HG03457 (cell line): ENCODE measurements at regions not wholly inside any gene's neighbourhood (a gene's known extent, or its start where the extent isn't known, plus 50 kb on each side); places are given as distances from the start of the nearest gene placed in this dataset.
"Not testable (repeated sequence)": the region's sequence is repeated elsewhere in the genome, so short reads cannot be mapped to it uniquely, and the experiment has no call there.

Experiments used
- ATAC-seq: cut with Tn5 transposase; IDR thresholded peaks from one replicate; pipeline ENCODE4 v1.9.1; 2021; ENCODE audit warnings: moderate number of reproducible peaks; ENCODE audit not compliant: unreplicated experiment

DNA sequence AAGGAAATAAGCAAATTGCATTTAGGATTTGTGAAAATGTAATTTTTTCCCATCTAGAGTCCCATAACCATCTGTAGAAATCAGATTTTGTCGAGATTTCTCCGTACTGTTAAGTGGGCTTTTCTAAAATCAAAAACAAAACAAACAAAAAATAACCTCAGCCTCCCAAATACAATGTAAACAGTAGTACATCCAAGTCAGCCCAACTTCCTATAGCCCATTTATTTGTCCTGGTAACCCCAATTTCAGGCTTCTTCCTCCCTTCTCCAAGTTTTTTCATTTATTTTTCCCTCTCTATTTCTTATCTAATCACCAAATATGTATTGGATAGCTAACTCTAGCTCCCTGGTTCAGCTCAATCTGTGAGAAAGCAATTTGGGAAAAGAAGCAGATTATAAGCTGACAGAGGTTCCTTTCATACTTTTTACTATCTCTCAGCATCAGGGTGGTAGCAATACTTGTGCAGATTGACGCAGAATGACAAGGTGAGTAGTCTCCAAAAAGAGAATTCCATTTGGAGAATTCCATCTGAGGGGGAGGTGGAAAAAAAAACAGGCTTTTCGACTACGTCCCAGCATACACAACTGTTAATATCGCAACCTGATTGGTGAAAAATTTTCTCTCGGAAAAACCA, 132.6 kb upstream of the BTN3A2 start:
- ATAC-seq, result no peak

DNA sequence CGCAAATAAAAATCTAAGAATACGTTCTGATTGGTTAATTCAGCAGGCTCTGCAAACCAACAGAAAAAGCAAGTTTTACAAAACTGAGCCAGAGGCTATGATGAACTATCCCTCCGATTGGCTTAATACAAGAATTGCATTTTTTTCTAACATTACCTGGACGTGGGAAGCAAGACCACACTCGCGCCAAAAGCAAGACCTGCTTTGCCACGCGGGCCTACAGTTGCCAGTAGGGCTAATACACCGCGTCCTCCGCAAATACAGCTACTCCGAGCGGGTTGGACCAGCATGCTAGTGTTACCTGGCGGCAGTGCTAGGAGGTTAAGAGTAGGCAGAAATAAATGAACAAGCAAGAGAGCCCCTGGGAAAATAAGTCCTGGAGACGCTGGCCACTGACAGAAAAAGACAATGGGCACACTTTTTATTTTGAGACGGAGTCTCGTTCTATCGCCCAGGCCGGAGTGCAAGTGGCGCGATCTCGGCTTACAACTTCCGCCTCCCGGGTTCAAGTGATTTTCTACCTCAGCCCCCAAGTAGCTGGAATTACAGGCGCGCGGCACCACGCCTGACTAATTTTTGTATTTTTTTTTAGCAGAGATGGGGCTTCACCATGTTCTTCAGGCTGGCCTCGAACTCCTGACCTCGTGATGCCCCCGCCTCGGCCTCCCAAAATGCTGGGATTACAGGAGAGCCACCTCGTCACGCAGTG, 131.9 kb upstream of the BTN3A2 start:
- no peak for ATAC-seq

DNA sequence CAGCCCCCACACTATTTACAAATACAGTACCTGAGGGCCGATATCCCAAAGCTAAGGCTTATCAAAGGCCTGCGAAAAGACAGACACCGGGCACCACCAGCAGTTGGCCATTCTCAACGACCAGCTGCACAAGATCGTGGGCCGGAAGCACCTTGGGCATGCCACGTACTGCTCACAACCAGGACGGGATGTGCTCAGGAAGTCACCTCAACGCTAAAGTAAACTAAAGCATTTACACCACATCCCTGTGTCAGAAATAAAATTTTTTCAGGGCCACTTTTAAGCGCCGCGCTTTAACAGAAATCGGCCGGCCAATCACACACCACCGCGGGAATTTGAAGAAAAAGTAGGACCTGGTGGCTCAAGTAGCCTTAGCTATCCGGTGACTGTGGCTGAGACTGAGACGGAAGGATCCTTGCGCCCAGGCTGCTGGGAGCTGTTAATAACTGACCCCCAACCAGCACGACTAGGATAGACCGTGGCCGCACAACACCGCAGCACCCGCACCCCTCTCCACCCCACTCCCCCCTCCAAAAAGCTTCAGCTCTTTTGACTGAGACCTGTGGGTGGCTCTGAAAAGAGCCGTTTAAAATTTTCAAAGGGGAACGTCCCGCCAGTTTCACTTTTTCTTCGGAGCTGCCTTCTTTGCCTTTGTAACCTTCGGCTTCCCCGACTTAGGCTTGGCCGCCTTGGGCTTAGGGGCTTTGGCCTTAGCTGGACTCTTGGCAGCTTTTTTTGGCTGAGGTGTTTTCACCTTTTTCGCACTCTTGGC, 131.2 kb upstream of the BTN3A2 start:
- ATAC-seq, result no peak

DNA sequence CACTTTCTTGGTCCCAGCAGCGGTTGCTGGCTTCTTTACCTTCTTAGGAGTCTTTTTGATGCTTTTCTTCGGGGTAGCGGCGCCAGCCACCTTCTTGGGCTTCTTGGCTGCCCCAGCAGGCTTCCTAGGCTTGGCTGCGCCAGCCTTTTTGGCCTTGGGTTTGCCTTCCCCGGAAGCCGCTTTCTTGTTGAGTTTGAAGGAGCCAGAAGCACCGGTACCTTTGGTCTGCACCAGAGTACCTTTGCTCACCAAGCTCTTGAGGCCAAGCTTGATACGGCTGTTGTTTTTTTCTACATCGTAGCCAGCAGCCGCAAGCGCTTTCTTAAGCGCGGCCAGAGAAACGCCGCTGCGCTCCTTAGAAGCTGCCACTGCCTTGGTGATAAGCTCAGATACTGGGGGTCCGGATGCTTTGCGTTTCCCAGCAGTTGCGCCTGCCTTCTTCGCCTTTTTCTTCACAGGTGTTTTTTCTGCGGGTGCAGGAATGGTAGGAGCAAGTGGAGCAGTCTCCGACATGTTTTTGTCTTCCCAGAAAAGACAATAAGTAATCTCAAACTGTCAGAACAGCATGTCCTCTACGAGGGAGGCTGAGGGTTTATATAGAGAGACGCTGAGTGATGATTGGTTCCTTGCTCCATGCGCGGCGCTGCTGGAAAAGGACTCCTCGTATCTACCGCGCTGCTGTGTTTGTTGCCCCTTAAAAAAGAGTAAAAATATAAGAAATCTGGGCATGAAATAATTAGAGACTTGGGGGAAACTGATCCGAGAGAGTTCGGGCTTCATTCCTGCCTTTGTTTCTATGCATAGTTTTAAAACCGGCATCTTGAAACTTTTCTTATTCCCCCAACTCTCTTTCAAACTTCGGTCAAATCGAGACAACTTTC, 130.3 kb upstream of the BTN3A2 start:
- ATAC-seq, result no peak

DNA sequence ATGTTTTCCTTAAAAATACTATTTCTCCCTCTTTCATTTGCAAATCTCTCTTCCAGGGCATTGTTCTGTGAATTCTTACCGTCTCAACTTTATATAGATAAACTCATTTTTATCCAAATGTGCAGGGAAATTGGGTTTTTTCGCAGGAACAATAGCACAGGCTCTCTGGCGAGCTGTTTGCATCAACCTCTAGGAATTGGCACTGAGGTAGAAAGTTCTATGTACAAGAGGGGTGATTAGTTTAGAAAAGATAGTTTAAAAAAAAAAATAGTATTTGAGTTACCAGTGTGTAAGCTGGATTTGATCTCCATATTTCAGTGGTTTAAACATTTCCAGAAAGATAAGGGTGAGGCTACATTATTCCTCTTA, 129.7 kb upstream of the BTN3A2 start:
- ATAC-seq, result no peak

DNA sequence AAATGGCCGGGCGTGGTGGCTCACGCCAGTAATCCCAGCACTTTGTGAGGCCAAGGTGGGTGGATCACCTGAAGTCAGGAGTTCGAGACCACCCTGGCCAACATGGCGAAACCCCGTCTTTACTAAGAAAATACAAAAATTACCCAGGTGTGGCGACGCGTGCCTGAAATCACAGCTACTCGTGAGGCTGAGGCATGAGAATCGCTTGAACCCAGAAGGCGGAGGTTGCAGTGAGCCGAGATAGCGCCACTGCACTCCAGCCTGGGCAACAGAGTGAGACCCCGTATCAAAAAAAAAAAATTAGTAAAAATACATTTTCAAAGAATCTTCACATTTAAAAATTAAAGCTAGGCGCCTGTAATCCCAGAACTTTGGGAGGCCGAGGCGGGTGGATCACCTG, 125.6 kb upstream of the BTN3A2 start:
- ATAC-seq, result not testable (repeated sequence)

DNA sequence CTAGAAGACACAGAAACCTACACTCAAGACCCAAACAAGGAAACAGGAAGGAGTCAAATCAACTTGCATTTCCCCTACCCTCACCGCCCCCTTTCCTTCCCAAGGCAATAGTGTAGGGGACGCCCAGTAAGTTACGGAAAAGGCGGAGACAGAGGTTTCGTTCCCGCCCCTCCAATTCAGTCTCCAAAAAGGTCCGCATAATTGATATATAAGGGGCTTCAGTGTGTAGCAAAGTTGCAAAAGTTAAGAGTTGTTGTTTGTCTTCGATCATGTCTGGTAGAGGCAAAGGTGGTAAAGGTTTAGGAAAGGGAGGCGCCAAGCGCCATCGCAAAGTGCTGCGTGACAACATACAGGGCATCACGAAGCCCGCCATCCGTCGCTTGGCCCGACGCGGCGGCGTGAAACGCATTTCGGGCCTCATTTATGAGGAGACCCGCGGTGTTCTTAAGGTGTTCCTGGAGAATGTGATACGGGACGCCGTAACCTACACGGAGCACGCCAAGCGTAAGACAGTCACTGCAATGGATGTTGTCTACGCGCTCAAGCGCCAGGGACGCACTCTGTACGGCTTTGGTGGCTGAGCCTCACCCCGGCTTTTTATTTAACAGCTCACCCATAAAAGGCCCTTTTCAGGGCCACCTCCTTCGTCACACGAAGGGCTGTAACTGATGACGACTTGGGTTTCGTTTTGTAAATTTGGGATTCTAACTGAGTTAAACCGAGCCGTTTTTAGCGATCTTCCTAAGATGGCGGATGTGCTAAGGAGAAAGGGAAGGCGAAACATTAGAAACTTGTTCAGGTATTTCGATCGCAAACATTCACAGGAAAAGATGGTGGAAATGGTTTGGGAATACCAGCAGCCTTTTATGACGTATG, 124.6 kb upstream of the BTN3A2 start:
- ATAC-seq, result peak; percentile 44

DNA sequence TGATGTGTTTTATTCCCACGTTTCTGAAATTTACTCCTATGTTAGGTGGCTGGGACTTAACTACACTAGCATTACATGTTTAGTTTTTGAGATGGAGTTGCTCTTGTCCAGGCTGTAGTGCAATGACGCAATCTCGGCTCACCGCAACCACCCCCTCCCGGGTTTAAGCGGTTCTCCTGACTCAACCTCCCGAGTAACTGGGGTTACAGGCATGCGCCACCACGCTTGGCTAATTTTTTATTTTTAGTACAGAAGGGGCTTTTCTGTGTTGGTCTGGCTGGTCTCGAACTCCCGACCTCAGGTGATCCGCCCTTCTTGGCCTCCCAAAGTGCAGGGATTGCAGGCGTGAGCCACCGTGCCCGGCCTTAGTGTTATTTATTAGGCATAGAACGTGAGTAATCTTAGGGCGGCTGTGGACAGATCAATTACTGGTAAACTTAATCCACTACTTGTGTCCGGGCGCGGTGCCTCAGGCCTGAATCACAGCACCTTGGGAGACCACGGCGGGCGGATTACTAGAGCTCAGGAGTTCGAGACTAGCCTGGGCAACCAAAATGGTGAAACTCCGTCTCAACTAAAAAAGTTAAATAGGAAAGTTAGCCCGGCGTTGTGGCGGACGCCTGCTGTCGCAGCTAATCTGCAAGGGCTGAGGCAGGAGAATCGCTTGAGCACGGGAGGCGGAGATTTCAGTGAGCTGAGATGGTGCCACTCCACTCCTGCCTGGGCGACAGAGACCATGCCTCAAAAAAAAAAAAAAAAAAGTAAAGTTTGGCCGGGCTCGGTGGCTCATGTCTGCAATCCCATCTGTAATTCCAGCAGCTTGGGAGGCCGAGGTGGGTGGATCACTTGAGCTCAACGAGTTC, 123.7 kb upstream of the BTN3A2 start:
- no peak for ATAC-seq

DNA sequence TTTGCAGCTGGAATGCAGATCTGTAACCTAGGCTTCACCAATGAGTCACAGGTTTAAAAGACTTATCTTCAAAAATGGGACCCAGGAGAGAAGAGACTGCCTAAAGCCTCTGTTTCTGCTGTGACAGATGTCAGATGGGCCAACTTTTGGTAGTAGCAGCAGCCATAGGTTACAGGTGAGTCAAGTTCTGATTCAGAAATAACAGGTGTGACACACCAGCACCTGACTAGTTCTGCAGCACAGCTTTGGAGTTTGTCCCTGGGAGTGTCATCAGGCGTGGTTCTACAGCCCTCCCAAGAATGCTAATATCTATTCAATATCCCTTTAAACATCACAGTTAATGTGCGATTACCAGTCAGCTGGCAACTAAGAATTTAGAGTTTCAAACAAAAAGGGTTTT, 121.9 kb upstream of the BTN3A2 start:
- no peak for ATAC-seq

DNA sequence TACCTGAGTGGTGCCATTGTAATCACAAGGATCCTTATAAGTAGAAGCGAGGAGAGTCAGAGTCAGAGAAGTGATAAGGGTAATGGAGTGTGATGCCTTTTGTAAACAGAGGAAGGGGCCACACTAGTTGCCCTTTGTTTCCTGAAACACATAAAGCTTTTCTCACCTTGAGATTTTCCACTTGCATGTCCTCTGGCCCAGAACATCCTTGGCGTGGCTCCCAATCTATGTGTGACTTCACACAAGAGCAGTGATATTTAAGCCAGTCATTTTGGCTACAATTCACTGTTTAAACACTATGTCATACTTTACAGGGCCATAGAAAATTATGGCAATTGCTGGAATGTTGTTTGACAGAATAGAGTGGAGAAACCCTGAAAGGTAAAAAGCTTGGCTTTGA, 121.2 kb upstream of the BTN3A2 start:
- no peak for ATAC-seq

DNA sequence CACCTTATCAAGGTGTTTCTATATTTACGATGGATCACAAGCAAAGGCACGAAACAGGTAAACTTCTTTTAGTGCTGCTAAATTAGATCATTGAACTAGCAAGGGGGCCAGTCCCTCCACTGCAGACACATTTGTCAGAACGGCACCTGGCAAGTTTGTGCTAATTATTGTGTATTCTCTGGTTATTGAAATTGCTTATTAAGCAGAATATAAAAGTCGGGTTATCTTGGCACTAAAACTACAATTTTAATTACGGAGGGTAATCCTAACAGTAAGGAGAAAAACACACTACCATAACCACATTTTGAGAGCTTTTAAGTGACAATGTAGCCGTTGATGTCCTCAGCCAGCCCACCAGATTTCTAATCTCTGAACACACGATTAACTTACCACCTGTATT, 118.9 kb upstream of the BTN3A2 start:
- ATAC-seq, result no peak

DNA sequence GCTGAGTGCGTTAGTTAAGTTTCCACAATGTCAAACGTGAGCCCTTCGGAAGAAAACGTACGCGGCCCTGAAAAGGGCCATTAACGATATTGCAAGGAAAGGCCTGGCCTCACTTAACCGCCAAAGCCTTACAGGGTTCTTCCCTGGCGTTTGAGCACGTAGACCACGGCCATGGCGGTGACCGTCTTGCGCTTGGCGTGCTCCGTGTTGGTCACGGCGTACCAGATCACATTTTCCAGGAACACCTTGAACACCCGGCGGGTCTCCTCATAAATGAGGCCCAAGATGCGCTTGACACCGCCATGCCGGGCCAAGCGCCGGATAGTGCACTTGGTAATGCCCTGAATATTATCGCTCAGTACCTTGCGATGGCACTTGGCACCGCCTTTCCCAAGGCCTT, 118.4 kb upstream of the BTN3A2 start:
- no peak for ATAC-seq

DNA sequence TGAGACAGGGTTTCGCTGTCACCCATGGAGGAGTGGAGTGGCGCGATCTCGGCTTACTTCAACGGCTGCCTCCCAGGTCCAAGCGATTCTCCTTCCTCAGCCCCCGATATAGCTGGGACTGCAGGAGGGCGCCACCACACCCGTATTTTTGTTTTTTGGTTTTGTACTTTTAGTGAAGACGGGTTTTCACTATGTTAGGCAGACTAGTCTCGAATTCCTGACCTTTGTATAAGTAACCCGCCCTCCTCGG, 115.4 kb upstream of the BTN3A2 start:
- ATAC-seq, result no peak

DNA sequence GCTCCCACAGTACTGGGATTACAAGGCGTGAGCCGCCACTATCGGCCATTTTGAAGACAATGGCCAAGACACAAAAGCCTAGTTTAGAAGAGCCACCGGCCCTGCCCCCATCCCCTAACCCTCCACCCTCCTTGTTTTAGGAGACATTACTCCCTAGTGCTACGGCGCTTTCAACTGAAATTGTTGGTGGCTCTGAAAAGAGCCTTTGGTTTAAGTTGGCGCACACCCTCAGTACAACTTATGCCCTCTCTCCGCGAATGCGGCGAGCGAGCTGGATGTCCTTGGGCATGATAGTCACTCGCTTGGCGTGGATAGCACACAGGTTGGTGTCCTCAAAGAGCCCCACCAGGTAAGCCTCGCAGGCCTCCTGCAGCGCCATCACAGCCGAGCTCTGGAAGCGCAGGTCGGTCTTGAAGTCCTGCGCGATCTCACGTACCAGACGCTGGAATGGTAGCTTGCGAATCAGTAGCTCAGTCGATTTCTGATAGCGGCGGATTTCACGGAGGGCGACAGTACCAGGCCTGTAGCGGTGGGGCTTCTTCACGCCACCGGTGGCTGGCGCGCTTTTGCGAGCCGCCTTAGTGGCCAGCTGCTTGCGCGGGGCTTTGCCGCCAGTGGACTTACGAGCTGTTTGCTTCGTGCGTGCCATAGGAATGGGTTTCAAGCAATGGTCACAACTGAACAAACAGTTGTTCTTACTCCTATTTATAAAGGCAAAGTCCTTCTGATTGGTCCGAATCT, 114.9 kb upstream of the BTN3A2 start:
- no peak for ATAC-seq

DNA sequence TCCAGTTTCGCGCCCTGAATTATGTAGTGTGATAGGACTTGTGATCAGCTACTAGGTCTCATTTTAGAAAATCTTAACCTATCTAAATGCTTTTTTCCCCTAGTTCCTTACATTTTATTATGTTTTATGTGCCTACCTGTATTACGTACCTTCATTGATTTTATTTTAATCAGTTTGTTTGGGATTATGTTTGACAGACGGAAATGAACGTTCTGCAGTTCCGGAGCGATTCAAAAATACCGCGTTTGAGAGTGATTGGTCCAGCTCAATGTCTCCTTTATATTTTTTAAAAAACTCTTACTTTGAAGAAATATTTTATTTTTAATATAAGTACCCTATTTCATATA, 114.3 kb upstream of the BTN3A2 start:
- ATAC-seq, result no peak

DNA sequence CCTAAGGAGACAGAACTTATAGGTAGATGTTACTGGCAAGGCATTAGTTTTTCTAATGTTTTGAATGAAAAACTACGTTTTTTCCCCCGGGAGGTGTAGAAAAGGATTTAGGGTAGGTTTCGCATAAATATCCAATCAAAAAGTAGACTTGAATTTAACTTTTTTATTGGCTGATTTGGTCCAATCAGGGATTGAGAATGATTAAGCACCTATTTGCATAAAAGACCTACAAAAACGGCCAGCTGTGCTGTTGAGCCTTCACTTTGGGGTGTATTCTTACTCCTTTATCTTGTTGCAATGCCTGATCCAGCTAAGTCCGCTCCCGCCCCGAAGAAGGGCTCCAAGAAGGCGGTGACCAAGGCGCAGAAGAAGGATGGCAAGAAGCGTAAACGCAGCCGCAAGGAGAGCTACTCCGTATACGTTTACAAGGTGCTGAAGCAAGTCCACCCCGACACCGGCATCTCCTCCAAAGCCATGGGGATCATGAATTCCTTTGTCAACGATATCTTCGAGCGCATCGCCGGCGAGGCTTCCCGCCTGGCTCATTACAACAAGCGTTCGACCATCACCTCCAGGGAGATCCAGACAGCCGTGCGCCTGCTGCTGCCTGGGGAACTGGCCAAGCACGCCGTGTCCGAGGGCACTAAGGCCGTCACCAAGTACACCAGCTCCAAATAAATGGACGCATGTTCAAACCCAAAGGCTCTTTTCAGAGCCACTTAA, 113.5 kb upstream of the BTN3A2 start:
- peak; percentile 37 for ATAC-seq

DNA sequence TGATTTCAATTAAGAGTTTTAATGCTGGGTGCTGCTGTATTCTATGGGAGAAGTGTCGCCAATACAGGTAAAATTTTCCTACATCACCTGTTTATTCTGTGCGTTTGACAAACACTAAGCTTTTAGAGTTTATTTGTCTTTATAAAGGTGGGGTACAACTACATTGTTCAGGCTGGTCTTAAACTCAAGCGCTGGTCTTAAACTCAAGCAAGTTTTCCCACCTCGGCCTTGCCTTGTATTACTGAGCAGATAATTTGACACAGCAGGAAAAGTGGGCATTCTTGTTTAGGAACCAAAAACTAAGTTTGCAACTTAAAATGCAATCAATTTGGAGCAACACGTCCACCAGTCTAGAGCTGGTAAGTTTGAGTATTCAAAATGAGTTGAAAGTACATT, 112.9 kb upstream of the BTN3A2 start:
- ATAC-seq, result no peak

DNA sequence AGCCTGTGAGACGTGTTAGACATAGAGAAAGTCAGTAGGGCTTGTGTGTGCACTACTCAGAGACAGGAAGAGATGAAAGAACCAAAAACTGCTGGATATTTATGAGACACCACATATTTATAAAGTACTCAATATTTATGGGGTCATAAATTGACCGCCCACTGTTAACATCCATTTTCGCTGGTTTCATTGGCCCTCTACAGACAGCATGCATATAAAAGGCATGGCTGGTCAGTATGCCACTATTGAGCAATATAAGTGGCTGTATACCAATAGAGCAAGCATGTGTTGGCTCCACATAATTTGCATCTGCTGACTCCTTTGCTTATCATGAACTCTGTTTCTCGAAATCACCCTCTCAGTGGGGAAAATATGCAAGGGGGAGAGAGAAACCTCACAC, 110.3 kb upstream of the BTN3A2 start:
- no peak for ATAC-seq
